ENCODE measurements at regions not wholly inside any gene's neighbourhood (a gene's known extent, or its start where the extent isn't known, plus 50 kb on each side); places are given as distances from the start of the nearest gene placed in this dataset.

GRCh38 chr10:35927990-35928488 lies 285.9 kb upstream of the FZD8 start:
- intact Hi-C loops (cut with DNase I, micrococcal nuclease): no loop called here
- Histone ChIP-seq H3K4me1 (ENCODE audit: low read depth) (no peaks in the 10 kb centered on the region), H3K9me3 (no peaks in the 10 kb centered on the region), H3K4me3 (no peak overlapping the region), H3K36me3 (ENCODE audit: low read depth) (no peaks in the 10 kb centered on the region)
- no peak for DNase-seq
- TF ChIP-seq, protein P1, sequence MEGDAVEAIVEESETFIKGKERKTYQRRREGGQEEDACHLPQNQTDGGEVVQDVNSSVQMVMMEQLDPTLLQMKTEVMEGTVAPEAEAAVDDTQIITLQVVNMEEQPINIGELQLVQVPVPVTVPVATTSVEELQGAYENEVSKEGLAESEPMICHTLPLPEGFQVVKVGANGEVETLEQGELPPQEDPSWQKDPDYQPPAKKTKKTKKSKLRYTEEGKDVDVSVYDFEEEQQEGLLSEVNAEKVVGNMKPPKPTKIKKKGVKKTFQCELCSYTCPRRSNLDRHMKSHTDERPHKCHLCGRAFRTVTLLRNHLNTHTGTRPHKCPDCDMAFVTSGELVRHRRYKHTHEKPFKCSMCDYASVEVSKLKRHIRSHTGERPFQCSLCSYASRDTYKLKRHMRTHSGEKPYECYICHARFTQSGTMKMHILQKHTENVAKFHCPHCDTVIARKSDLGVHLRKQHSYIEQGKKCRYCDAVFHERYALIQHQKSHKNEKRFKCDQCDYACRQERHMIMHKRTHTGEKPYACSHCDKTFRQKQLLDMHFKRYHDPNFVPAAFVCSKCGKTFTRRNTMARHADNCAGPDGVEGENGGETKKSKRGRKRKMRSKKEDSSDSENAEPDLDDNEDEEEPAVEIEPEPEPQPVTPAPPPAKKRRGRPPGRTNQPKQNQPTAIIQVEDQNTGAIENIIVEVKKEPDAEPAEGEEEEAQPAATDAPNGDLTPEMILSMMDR (IDR thresholded peaks at IDR 0.05): no peak
- no peak for ATAC-seq

DNA sequence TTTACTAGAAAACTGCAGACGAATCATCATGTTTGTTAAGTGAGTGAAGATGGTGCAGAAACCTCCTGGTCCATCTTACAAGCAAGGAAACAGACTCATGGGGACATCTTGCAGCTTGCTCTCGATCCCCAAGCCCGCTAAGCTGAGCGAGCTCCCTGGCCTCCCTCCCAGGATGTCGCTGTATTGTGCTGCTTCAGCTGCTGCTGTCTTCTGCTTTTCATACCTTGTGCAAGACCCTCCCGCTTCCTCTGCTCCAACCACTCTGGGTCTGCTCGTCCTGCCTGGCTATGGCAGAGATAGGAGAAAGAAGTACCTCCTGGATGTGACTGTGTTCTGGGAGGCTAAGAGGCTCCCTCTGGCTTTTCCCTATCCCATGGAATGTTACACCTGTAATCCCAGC lies 285.2 kb upstream of the FZD8 start:
- H3K4me1 ChIP-seq (ENCODE audit: low read depth): no peaks in the 10 kb centered on the region
- intact Hi-C loops (cut with DNase I, micrococcal nuclease): no loop called here
- H3K9me3 ChIP-seq: no peaks in the 10 kb centered on the region

DNA sequence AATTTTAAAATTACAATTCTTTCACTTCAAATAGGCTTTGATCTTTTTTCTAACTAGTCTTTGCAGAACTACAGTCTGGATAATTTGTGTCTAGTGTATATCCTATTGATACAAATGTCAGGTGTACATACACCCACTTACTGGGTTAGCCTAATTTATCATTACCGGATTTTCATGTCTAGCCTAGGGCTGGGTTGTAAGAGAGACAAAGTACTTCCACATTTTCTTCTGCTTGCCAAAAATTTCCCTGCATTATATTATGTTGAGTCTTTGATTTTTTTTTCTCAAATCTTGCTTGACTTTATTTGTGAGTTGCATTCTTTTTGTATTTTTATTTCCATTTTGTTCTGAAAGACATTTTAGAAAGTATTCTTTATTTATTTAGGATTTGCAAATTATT lies 284.8 kb upstream of the FZD8 start:
- Histone ChIP-seq H3K4me1 (ENCODE audit: low read depth) (no peaks in the 10 kb centered on the region), H3K4me3 (no peak overlapping the region), H3K36me3 (ENCODE audit: low read depth) (no peaks in the 10 kb centered on the region), H3K9me3 (no peaks in the 10 kb centered on the region)
- TF ChIP-seq, protein P1 (IDR thresholded peaks at IDR 0.05): no peak
- intact Hi-C loops (cut with DNase I, micrococcal nuclease): no loop called here
- DNase-seq (no peak), ATAC-seq (no peak)

More for the DNA sequence above, 285.2 kb upstream of the FZD8 start:
- TF ChIP-seq, protein P1 (IDR thresholded peaks at IDR 0.05): no peak
- ATAC-seq (no peak), DNase-seq (no peak)
- H3K36me3 ChIP-seq (ENCODE audit: low read depth): no peaks in the 10 kb centered on the region
- H3K4me3 ChIP-seq: no peak overlapping the region

DNA sequence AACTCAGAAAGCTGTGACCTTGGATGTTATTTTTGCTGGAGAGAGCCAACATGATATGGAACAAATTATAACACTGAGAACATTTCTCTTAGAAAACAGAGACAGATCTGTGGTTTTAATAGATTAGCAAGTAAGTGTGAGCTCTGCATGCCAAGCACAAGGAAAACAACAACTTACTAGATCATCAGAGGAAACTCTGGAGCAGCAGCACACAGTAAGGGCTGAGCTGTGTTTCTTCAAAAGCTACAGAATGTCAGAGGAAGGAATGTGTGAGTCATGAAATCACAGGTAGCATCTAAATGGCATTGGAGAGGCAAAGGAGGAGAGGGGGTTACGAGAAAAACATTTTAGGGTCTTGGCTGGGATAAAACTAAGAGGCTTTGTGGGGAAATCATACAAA lies 283.4 kb upstream of the FZD8 start:
- no peaks in the 10 kb centered on the region for H3K36me3 ChIP-seq (ENCODE audit: low read depth)
- no peaks in the 10 kb centered on the region for H3K4me1 ChIP-seq (ENCODE audit: low read depth)
- no peaks in the 10 kb centered on the region for H3K9me3 ChIP-seq
- intact Hi-C loops (cut with DNase I, micrococcal nuclease): no loop called here
- no peak overlapping the region for H3K4me3 ChIP-seq
- DNase-seq (no peak), ATAC-seq (no peak)
- TF ChIP-seq, protein P1 (IDR thresholded peaks at IDR 0.05): no peak

GRCh38 chr10:35924759-35925158 lies 282.7 kb upstream of the FZD8 start:
- Histone ChIP-seq H3K9me3 (no peaks in the 10 kb centered on the region), H3K4me3 (no peak overlapping the region), H3K4me1 (ENCODE audit: low read depth) (no peaks in the 10 kb centered on the region), H3K36me3 (ENCODE audit: low read depth) (no peaks in the 10 kb centered on the region)
- TF ChIP-seq, protein P1 (IDR thresholded peaks at IDR 0.05): no peak
- no peak for DNase-seq
- no peak for ATAC-seq
- intact Hi-C loops (cut with DNase I, micrococcal nuclease): no loop called here
